ENCODE measurements at regions not wholly inside any gene's neighbourhood (a gene's known extent, or its start where the extent isn't known, plus 50 kb on each side); places are given as distances from the start of the nearest gene placed in this dataset.
"Not testable (repeated sequence)": the region's sequence is repeated elsewhere in the genome, so short reads cannot be mapped to it uniquely, and the experiment has no call there.

GRCh38 chr9:22216730-22217172, 207.6 kb upstream of the CDKN2B start:
- no peak for DNase-seq
- 86 to 88% methylated on average over 4 to 7 of the region's 8 CpGs for WGBS, 2 donors
- TF ChIP-seq EP300 (IDR thresholded peaks at IDR 0.05) (no peak), POLR2A (IDR thresholded peaks at IDR 0.05) (no peak), POLR2AphosphoS5 (IDR thresholded peaks at IDR 0.05) (no peak), CTCF (IDR thresholded peaks at IDR 0.05) (no peak)
- Histone ChIP-seq H3K4me1 (peaks cover 0 to 5% (median 0%) of the 10 kb centered on the region in 4 donors), H3K36me3 (no peaks in the 10 kb centered on the region), H3K27me3 (no peaks in the 10 kb centered on the region), H3K4me3 (no peak overlapping the region), H3K9me3 (no peaks in the 10 kb centered on the region), H3K27ac (no peak overlapping the region)
- ATAC-seq (ENCODE audit: low FRiP score in 2 of 2): no peak

- H3K9me3 ChIP-seq: no peaks in the 10 kb centered on the region
Observed at GRCh38 chr9:22217254-22217653, 208.1 kb upstream of the CDKN2B start.

GRCh38 chr9:22225856-22226255, 216.8 kb upstream of the CDKN2B start:
- H3K4me3 ChIP-seq; H3K36me3 ChIP-seq; H3K27me3 ChIP-seq; ATAC-seq (ENCODE audit: low FRiP score in 2 of 2); H3K4me1 ChIP-seq; H3K27ac ChIP-seq; DNase-seq: not testable (repeated sequence)
- 90 to 94% methylated on average over 6 to 9 of the region's 9 CpGs for WGBS, 2 donors
- peaks cover 0 to 13% (median 6%) of the 10 kb centered on the region in 4 donors for H3K9me3 ChIP-seq

More at GRCh38 chr9:22217254-22217653, 208.1 kb upstream of the CDKN2B start:
- Histone ChIP-seq H3K36me3 (no peaks in the 10 kb centered on the region), H3K4me1 (peaks cover 0 to under 1% (median 0%) of the 10 kb centered on the region in 4 donors), H3K27me3 (no peaks in the 10 kb centered on the region), H3K27ac (no peak overlapping the region), H3K4me3 (no peak overlapping the region)
- no peak for DNase-seq
- WGBS, 2 donors: 84 to 100% methylated on average over 2 of the region's 2 CpGs
- TF ChIP-seq POLR2A (IDR thresholded peaks at IDR 0.05) (no peak), POLR2AphosphoS5 (IDR thresholded peaks at IDR 0.05) (no peak), CTCF (IDR thresholded peaks at IDR 0.05) (no peak), EP300 (IDR thresholded peaks at IDR 0.05) (no peak)
- no peak for ATAC-seq (ENCODE audit: low FRiP score in 2 of 2)

GRCh38 chr9:22227986-22228385, 218.6 kb upstream of the DMRTA1 start:
- H3K27me3 ChIP-seq: no peaks in the 10 kb centered on the region
- H3K4me1 ChIP-seq: no peaks in the 10 kb centered on the region
- no peak for ATAC-seq (ENCODE audit: low FRiP score in 2 of 2)
- no peak overlapping the region for H3K4me3 ChIP-seq
- TF ChIP-seq POLR2AphosphoS5 (IDR thresholded peaks at IDR 0.05) (no peak), EP300 (IDR thresholded peaks at IDR 0.05) (no peak), CTCF (IDR thresholded peaks at IDR 0.05) (no peak), POLR2A (IDR thresholded peaks at IDR 0.05) (no peak)
- H3K9me3 ChIP-seq: peaks cover 0 to 15% (median 9%) of the 10 kb centered on the region in 4 donors
- H3K36me3 ChIP-seq: no peaks in the 10 kb centered on the region
- DNase-seq: no peak
- H3K27ac ChIP-seq: no peak overlapping the region

GRCh38 chr9:22228542-22228941, 218.1 kb upstream of the DMRTA1 start:
- Histone ChIP-seq H3K9me3 (peaks cover 0 to 15% (median 9%) of the 10 kb centered on the region in 4 donors), H3K36me3 (no peaks in the 10 kb centered on the region), H3K4me3 (no peak overlapping the region), H3K27me3 (no peaks in the 10 kb centered on the region), H3K4me1 (no peaks in the 10 kb centered on the region), H3K27ac (no peak overlapping the region)
- no peak for TF ChIP-seq EP300 (IDR thresholded peaks at IDR 0.05)
- no peak for TF ChIP-seq CTCF (IDR thresholded peaks at IDR 0.05)
- TF ChIP-seq POLR2AphosphoS5 (IDR thresholded peaks at IDR 0.05): no peak
- TF ChIP-seq POLR2A (IDR thresholded peaks at IDR 0.05): no peak
- DNase-seq (no peak), ATAC-seq (ENCODE audit: low FRiP score in 2 of 2) (no peak)
- 34 to 39% methylated on average over 3 of the region's 3 CpGs for WGBS, 2 donors

All from upper lobe of left lung (tissue), 6 donors.